Lower lobe of right lung (tissue), 2 donors: ENCODE measurements at regions not wholly inside any gene's neighbourhood (a gene's known extent, or its start where the extent isn't known, plus 50 kb on each side); places are given as distances from the start of the nearest gene placed in this dataset.

Experiments used
- ATAC-seq, 2 donors: fragments of 200-7000 bp; cut with Tn5 transposase; one replicate each; pipeline ENCODE4 v1.9.1; 2020 to 2022; ENCODE audit warnings: mild to moderate bottlenecking in 2 of 2, moderate library complexity in 2 of 2
- DNase-seq: peaks from one replicate; pipeline ENCODE4 v3.0.0-alpha.2; 2020
- H3K27ac ChIP-seq: fragments of 200-600 bp; one replicate; pipeline ENCODE4 v1.8.0; 2022
- H3K27me3 ChIP-seq: fragments of 200-600 bp; one replicate; pipeline ENCODE4 v1.8.0; 2022; ENCODE audit warnings: low read depth
- H3K36me3 ChIP-seq: fragments of 200-600 bp; one replicate; pipeline ENCODE4 v1.8.0; 2022; ENCODE audit warnings: mild to moderate bottlenecking
- H3K4me1 ChIP-seq: fragments of 200-600 bp; one replicate; pipeline ENCODE4 v1.8.0; 2022
- H3K4me3 ChIP-seq: fragments of 200-600 bp; one replicate; pipeline ENCODE4 v1.8.0; 2022; ENCODE audit warnings: mild to moderate bottlenecking
- H3K9me3 ChIP-seq: fragments of 200-600 bp; one replicate; pipeline ENCODE4 v1.8.0; 2022
- intact Hi-C: fragments of 100-400 bp; cut with DNase I; formaldehyde crosslinking; loops from one replicate; pipeline ENCODE4 v1.11.0; 2022
- TF ChIP-seq, protein P1 (sequence below): fragments of 200-600 bp; IDR thresholded peaks from one replicate; pipeline ENCODE4 v1.8.0; 2022; ENCODE audit warnings: antibody characterized with exemption, mild to moderate bottlenecking
- donor health status: DM: no; HTN: yes; CAD: no; lungs with severe emphysema.

DNA sequence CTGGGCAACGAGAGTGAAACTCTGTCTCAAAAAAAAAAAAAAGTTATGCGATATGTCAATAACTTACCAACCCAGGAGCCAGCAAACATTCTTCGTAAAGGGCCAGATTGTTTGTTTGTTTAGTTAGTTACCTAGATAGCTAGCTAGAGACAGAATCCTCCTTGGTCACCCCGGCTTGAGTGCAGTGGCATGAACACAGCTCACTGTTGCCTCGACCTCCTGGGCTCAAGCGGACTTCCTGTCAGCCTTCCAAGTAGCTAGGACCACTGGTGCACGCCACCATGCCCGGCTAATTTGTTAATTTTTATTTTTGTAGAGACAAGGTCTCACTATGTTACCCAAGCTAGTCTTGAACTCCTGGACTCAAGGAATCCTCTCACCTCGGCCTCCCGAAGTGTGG, 113.0 kb downstream of the LITAF start:
- no peak overlapping the region for H3K4me3 ChIP-seq
- DNase-seq (no peak), ATAC-seq (peak in 1 of 2 donors; percentile 63)
- intact Hi-C loops: no loop called here
- H3K9me3 ChIP-seq: no peaks in the 10 kb centered on the region
- H3K4me1 ChIP-seq: no peaks in the 10 kb centered on the region
- no peak overlapping the region for H3K27ac ChIP-seq
- H3K27me3 ChIP-seq: no peaks in the 10 kb centered on the region
- H3K36me3 ChIP-seq: no peaks in the 10 kb centered on the region
- TF ChIP-seq, protein P1, sequence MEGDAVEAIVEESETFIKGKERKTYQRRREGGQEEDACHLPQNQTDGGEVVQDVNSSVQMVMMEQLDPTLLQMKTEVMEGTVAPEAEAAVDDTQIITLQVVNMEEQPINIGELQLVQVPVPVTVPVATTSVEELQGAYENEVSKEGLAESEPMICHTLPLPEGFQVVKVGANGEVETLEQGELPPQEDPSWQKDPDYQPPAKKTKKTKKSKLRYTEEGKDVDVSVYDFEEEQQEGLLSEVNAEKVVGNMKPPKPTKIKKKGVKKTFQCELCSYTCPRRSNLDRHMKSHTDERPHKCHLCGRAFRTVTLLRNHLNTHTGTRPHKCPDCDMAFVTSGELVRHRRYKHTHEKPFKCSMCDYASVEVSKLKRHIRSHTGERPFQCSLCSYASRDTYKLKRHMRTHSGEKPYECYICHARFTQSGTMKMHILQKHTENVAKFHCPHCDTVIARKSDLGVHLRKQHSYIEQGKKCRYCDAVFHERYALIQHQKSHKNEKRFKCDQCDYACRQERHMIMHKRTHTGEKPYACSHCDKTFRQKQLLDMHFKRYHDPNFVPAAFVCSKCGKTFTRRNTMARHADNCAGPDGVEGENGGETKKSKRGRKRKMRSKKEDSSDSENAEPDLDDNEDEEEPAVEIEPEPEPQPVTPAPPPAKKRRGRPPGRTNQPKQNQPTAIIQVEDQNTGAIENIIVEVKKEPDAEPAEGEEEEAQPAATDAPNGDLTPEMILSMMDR: no peak

DNA sequence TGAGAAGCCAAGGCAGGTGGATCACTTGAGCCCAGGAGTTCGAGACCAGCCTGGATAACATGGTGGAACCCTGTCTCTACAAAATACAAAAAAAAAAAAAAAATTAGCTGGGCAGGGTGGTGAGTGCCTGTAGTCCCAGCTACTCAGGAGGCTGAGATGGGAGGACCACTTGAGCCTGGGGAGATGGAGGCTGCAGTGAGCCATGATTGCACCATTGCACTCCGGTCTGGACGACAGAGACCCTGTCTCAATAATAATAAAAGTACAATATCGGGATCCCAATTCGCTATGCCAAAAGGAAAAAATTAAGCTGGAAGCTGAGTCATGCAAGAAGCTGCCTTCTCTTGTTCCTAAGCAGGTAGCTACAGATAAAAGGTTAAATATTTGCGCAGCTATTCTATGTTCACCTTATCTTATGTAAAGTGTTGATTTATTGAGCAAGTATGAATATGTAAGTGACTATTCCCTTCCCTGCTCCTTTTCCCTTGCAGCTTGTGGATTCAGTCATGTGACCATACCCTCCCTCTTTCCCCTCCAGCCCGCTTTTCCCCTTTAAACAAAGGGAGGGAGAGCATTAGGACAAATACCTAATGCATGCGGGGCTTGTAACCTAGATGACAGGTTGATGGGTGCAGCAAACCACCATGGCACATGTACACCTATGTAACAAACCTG, 112.0 kb downstream of the LITAF start:
- Histone ChIP-seq H3K27ac (no peak overlapping the region), H3K27me3 (no peaks in the 10 kb centered on the region), H3K4me3 (no peak overlapping the region), H3K9me3 (no peaks in the 10 kb centered on the region), H3K4me1 (no peaks in the 10 kb centered on the region), H3K36me3 (no peaks in the 10 kb centered on the region)
- peak; percentile 77 to 93 for ATAC-seq
- DNase-seq: no peak
- intact Hi-C loops: no loop called here
- TF ChIP-seq, protein P1: no peak

DNA sequence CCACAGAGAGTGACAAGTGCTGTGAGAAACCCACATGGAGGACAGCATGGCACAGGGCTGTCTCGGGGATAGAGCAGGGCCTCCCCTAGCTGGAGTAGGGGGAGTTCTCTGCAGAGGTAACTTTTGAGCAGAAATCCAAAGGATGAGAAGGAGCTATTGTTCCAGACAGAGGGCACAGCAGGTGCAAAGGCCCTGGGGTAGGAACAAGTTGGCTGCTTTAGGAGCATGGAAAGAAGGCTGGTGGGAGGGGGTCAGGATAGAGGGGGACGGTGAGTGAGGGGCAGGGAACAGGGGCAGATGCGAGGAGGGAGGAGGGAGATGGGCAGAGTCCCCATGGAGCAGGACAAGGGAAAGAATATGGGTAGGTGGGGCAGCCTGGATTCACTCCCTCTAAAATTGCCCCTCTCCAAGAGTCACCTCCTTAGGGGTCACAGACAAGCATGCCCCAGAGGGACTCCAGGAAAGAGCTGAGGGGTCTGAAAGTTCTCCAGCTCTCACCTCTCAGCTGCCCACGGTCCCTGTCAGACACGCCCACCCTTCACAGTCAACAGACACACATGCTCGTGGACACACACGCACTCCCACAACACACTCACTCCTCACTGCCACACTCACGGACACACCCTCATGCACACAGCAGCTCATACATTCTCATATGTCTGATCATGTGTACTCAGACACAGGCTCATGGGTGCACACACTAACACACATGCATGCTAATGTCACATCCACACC, 110.7 kb downstream of the LITAF start:
- H3K27me3 ChIP-seq: no peaks in the 10 kb centered on the region
- intact Hi-C loops: no loop called here
- H3K4me1 ChIP-seq: no peaks in the 10 kb centered on the region
- no peak for DNase-seq
- H3K27ac ChIP-seq: no peak overlapping the region
- H3K9me3 ChIP-seq: no peaks in the 10 kb centered on the region
- no peak overlapping the region for H3K4me3 ChIP-seq
- TF ChIP-seq, protein P1: no peak
- no peaks in the 10 kb centered on the region for H3K36me3 ChIP-seq
- ATAC-seq: no peak

DNA sequence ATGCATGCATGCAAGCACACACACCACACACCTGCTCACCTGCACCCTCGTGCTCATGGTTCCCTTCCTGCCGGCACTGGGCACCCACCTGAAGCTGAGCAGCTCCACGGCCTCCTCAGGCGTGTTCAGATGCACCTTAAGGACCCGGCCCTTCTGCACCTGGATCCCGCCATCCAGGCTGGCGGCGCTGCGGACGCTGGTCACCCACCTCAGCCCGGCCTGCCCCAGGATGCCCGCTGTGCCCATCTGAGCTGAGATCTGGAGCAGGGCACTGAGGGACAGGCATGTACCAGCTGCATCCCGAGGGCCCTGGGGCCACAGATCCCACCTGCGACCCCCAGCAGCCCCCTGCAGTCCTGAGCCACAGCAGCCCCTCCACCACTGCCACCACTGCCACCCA, 110.0 kb downstream of the LITAF start:
- Histone ChIP-seq H3K27ac (no peak overlapping the region), H3K36me3 (no peaks in the 10 kb centered on the region), H3K4me1 (no peaks in the 10 kb centered on the region), H3K9me3 (no peaks in the 10 kb centered on the region), H3K4me3 (no peak overlapping the region), H3K27me3 (no peaks in the 10 kb centered on the region)
- DNase-seq (no peak), ATAC-seq (no peak)
- TF ChIP-seq, protein P1: no peak
- intact Hi-C loops: no loop called here

DNA sequence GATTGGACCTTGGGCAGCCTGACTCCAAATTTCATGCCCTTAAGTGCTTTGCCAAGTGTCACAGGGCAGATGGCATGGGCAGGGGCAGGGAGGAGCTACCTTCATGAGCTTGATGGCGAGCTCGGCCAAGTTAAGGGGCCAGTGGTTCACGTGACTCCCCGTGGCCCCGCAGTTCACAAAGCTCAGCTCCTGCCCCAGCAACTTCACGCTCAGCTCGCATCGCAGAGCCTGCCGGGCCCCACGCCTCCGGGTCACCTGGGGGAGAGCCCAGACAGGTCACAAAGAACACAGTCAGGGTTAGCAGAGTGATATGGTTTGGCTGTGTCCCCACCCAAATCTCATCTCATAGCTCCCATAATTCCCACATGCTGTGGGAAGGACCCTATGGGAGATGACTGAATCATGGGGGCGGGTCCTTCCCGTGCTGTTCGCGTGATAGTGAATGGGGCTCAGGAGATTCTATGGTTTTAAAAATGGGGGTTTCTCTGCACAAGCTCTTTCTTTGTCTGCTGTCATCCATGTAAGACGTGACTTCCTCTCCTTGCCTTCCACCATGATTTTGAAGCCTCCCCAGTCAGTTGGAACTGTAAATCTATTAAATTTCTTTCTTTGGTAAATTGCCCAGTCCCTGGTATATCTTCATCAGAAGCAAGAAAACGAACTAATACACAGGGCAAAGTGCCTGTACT, 108.1 kb downstream of the LITAF start:
- TF ChIP-seq, protein P1: no peak
- no peaks in the 10 kb centered on the region for H3K9me3 ChIP-seq
- H3K4me1 ChIP-seq: no peaks in the 10 kb centered on the region
- H3K27ac ChIP-seq: no peak overlapping the region
- ATAC-seq (no peak), DNase-seq (no peak)
- H3K4me3 ChIP-seq: no peak overlapping the region
- no peaks in the 10 kb centered on the region for H3K27me3 ChIP-seq
- intact Hi-C loops: no loop called here
- no peaks in the 10 kb centered on the region for H3K36me3 ChIP-seq
